Activated CD4-positive, alpha-beta T cell treated with anti-CD3 and anti-CD28 coated beads, Interleukin-2, amount 50 U/mL, for 1 hour (primary cell): ENCODE measurements at regions not wholly inside any gene's neighbourhood (a gene's known extent, or its start where the extent isn't known, plus 50 kb on each side); places are given as distances from the start of the nearest gene placed in this dataset.

Source experiments
- DNase-seq: peaks from one replicate; pipeline ENCODE4 v3.0.0-alpha.2; 2020

GRCh38 chr18:51603111-51603510 is 405.6 kb upstream of the MEX3C start:
- DNase-seq: no peak

GRCh38 chr18:51603551-51603950 is 406.1 kb upstream of the MEX3C start:
- DNase-seq: no peak

- no peak for DNase-seq
Observed at GRCh38 chr18:51610481-51610880, 413.0 kb upstream of the MEX3C start.

- no peak for DNase-seq
Observed at GRCh38 chr18:51611326-51611725, 413.8 kb upstream of the MEX3C start.

GRCh38 chr18:51614033-51614432 is 416.6 kb upstream of the MEX3C start:
- DNase-seq: no peak

- no peak for DNase-seq
Observed at GRCh38 chr18:51614967-51615571, 417.6 kb upstream of the MEX3C start.

- DNase-seq: no peak
Observed at GRCh38 chr18:51617167-51617566, 419.7 kb upstream of the MEX3C start.

- no peak for DNase-seq
Observed at GRCh38 chr18:51617572-51618260, 420.2 kb upstream of the MEX3C start.

- DNase-seq: no peak
Observed at GRCh38 chr18:51619283-51619682, 421.8 kb upstream of the MEX3C start.

GRCh38 chr18:51621113-51621863 is 423.8 kb upstream of the MEX3C start:
- DNase-seq: no peak

- no peak for DNase-seq
Observed at GRCh38 chr18:51621864-51622160, 424.3 kb upstream of the MEX3C start.

GRCh38 chr18:51622702-51623101 is 425.2 kb upstream of the MEX3C start:
- no peak for DNase-seq

- DNase-seq: no peak
Observed at GRCh38 chr18:51623653-51624052, 426.2 kb upstream of the MEX3C start.

GRCh38 chr18:51630706-51631105 is 433.2 kb upstream of the MEX3C start:
- DNase-seq: no peak

GRCh38 chr18:51637881-51638280 is 440.4 kb upstream of the MEX3C start:
- no peak for DNase-seq

GRCh38 chr18:51639541-51639940 is 442.1 kb upstream of the MEX3C start:
- no peak for DNase-seq

GRCh38 chr18:51643483-51643882 is 446.0 kb upstream of the MEX3C start:
- DNase-seq: no peak

GRCh38 chr18:51645607-51646006 is 448.1 kb upstream of the MEX3C start:
- no peak for DNase-seq

- no peak for DNase-seq
Observed at GRCh38 chr18:51647346-51647745, 449.9 kb upstream of the MEX3C start.

- no peak for DNase-seq
Observed at GRCh38 chr18:51647942-51648341, 450.5 kb upstream of the MEX3C start.

- DNase-seq: no peak
Observed at GRCh38 chr18:51649796-51650195, 452.3 kb upstream of the MEX3C start.

GRCh38 chr18:51651761-51652160 is 454.3 kb upstream of the MEX3C start:
- no peak for DNase-seq

- DNase-seq: no peak
Observed at GRCh38 chr18:51653507-51654213, 456.2 kb upstream of the MEX3C start.
